ENCODE measurements at regions not wholly inside any gene's neighbourhood (a gene's known extent, or its start where the extent isn't known, plus 50 kb on each side); places are given as distances from the start of the nearest gene placed in this dataset.

DNA sequence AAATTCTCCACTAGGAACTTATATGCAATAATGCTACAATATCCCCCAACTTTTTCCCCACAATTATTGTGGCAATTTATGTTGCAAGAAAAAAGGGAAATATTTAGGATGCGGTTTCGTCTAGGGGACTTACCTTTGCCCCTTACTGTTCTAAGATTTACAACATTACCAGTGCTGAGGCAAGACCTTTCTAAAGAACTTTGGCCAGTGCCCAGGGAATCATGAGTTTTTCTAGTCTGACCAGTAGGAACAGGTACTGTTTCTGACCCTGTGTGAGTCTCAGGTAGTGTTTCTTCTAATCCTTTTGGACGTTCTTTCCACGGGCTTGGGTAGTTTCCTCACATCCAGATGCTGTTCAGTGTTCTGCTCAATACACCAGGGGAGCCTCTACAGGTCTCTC lies 373.7 kb downstream of the HAPSTR1 start:
- Histone ChIP-seq H3K9ac (ENCODE audit: low read length) (no peak overlapping the region), H3K79me2 (ENCODE audit: insufficient read depth, low read length) (no peaks in the 10 kb centered on the region), H3K4me3 (ENCODE audit: low read depth, low read length, poor library complexity, severe bottlenecking) (no peak overlapping the region), H3K9me3 (ENCODE audit: low read length) (no peaks in the 10 kb centered on the region), H3K9me2 (ENCODE audit: low read depth, low read length) (no peaks in the 10 kb centered on the region), H3K36me3 (ENCODE audit: insufficient read depth, low read length) (no peaks in the 10 kb centered on the region), H3F3A (ENCODE audit: insufficient read depth, low read length) (no peaks in the 10 kb centered on the region), H3K27me3 (ENCODE audit: insufficient read depth, low read length) (no peaks in the 10 kb centered on the region), H2AFZ (ENCODE audit: low read length) (no peak overlapping the region), H3K27ac (ENCODE audit: low read depth, low read length, poor library complexity, severe bottlenecking) (no peak overlapping the region), H3K4me2 (ENCODE audit: low read length) (no peak overlapping the region), H3K4me1 (ENCODE audit: insufficient read depth, low read length, severe bottlenecking) (no peaks in the 10 kb centered on the region), H4K20me1 (ENCODE audit: insufficient read depth, low read length) (no peaks in the 10 kb centered on the region)
- TF ChIP-seq EZH2 (IDR thresholded peaks at IDR 0.05; ENCODE audit: borderline replicate concordance, low read length) = no peak
- TF ChIP-seq, protein P1, sequence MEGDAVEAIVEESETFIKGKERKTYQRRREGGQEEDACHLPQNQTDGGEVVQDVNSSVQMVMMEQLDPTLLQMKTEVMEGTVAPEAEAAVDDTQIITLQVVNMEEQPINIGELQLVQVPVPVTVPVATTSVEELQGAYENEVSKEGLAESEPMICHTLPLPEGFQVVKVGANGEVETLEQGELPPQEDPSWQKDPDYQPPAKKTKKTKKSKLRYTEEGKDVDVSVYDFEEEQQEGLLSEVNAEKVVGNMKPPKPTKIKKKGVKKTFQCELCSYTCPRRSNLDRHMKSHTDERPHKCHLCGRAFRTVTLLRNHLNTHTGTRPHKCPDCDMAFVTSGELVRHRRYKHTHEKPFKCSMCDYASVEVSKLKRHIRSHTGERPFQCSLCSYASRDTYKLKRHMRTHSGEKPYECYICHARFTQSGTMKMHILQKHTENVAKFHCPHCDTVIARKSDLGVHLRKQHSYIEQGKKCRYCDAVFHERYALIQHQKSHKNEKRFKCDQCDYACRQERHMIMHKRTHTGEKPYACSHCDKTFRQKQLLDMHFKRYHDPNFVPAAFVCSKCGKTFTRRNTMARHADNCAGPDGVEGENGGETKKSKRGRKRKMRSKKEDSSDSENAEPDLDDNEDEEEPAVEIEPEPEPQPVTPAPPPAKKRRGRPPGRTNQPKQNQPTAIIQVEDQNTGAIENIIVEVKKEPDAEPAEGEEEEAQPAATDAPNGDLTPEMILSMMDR (IDR thresholded peaks at IDR 0.05; ENCODE audit: low read length) = no peak

DNA sequence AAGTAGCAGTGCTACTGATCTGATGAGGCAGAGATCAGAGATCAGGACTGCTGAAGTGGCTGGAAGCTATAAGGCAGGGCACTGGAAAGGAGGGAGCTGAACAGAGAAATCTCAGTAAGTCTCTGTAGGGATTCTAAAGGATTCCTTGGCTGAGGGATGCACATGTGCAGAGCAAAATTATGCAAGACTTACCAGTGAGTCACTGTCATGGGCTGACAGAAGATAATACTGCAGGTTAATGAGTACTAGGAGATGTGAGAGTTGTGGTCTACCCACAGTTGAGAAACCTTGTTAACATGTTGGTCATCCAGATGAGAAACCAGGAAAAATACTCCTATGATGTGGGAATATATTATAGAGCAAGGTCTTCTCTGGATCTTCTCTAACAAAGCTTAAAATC lies 378.1 kb downstream of the HAPSTR1 start:
- no peaks in the 10 kb centered on the region for H3K36me3 ChIP-seq (ENCODE audit: insufficient read depth, low read length)
- no peak overlapping the region for H2AFZ ChIP-seq (ENCODE audit: low read length)
- no peaks in the 10 kb centered on the region for H3K4me1 ChIP-seq (ENCODE audit: insufficient read depth, low read length, severe bottlenecking)
- no peaks in the 10 kb centered on the region for H3K9me2 ChIP-seq (ENCODE audit: low read depth, low read length)
- TF ChIP-seq, protein P1 (IDR thresholded peaks at IDR 0.05; ENCODE audit: low read length) = no peak
- TF ChIP-seq EZH2 (IDR thresholded peaks at IDR 0.05; ENCODE audit: borderline replicate concordance, low read length) = no peak
- no peak overlapping the region for H3K9ac ChIP-seq (ENCODE audit: low read length)
- H3K27ac ChIP-seq (ENCODE audit: low read depth, low read length, poor library complexity, severe bottlenecking) = no peak overlapping the region
- no peaks in the 10 kb centered on the region for H3F3A ChIP-seq (ENCODE audit: insufficient read depth, low read length)
- H3K4me3 ChIP-seq (ENCODE audit: low read depth, low read length, poor library complexity, severe bottlenecking) = no peak overlapping the region
- H4K20me1 ChIP-seq (ENCODE audit: insufficient read depth, low read length) = no peaks in the 10 kb centered on the region
- H3K9me3 ChIP-seq (ENCODE audit: low read length) = no peaks in the 10 kb centered on the region
- no peaks in the 10 kb centered on the region for H3K27me3 ChIP-seq (ENCODE audit: insufficient read depth, low read length)
- no peaks in the 10 kb centered on the region for H3K79me2 ChIP-seq (ENCODE audit: insufficient read depth, low read length)
- H3K4me2 ChIP-seq (ENCODE audit: low read length) = no peak overlapping the region

DNA sequence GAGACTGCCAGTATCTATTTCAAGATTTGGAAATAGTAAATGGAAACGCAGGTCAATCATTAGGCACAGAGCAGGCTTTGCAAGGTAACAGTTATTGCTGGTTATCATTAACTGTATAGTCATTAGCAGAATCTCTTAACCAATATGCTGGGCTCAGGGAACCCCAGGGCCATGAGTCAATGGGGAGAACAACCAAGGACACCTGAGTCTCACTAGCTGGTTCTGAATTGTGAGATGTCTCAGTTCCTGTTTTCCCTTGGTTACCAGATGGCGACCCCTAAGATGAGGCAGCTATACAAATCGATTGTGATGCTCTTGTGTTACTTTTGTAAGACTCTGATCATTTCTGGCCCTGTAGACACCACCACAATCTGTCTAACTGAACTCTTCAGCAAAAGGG lies 385.3 kb downstream of the HAPSTR1 start:
- H3K9me2 ChIP-seq (ENCODE audit: low read depth, low read length) = no peaks in the 10 kb centered on the region
- H2AFZ ChIP-seq (ENCODE audit: low read length) = no peak overlapping the region
- no peaks in the 10 kb centered on the region for H3K9me3 ChIP-seq (ENCODE audit: low read length)
- no peak overlapping the region for H3K27ac ChIP-seq (ENCODE audit: low read depth, low read length, poor library complexity, severe bottlenecking)
- no peaks in the 10 kb centered on the region for H4K20me1 ChIP-seq (ENCODE audit: insufficient read depth, low read length)
- H3K27me3 ChIP-seq (ENCODE audit: insufficient read depth, low read length) = no peaks in the 10 kb centered on the region
- H3K4me2 ChIP-seq (ENCODE audit: low read length) = no peak overlapping the region
- no peaks in the 10 kb centered on the region for H3K79me2 ChIP-seq (ENCODE audit: insufficient read depth, low read length)
- no peak for TF ChIP-seq EZH2 (IDR thresholded peaks at IDR 0.05; ENCODE audit: borderline replicate concordance, low read length)
- TF ChIP-seq, protein P1 (IDR thresholded peaks at IDR 0.05; ENCODE audit: low read length) = no peak
- H3F3A ChIP-seq (ENCODE audit: insufficient read depth, low read length) = no peaks in the 10 kb centered on the region
- H3K4me3 ChIP-seq (ENCODE audit: low read depth, low read length, poor library complexity, severe bottlenecking) = no peak overlapping the region
- H3K9ac ChIP-seq (ENCODE audit: low read length) = no peak overlapping the region
- H3K36me3 ChIP-seq (ENCODE audit: insufficient read depth, low read length) = no peaks in the 10 kb centered on the region
- no peaks in the 10 kb centered on the region for H3K4me1 ChIP-seq (ENCODE audit: insufficient read depth, low read length, severe bottlenecking)

All from OCI-LY1 (cell line).